AG04450 (cell line): ENCODE measurements at regions not wholly inside any gene's neighbourhood (a gene's known extent, or its start where the extent isn't known, plus 50 kb on each side); places are given as distances from the start of the nearest gene placed in this dataset.
"Not testable (repeated sequence)": the region's sequence is repeated elsewhere in the genome, so short reads cannot be mapped to it uniquely, and the experiment has no call there.

Source experiments
- CTCF ChIA-PET: fragments of 300-600, 350-600 bp; formaldehyde crosslinking; extraction: SDS; loops from one replicate; lab custom pipeline; 2022; ENCODE audit warnings: antibody characterized with exemption, inconsistent platforms; lab: Charles Lee
- POLR2A ChIA-PET: fragments of 350-600 bp; formaldehyde crosslinking; extraction: SDS; loops from one replicate; lab custom pipeline; 2021; ENCODE audit warnings: antibody characterized with exemption, inconsistent platforms; lab: Yijun Ruan, JAX
- DNase-seq: peaks from one replicate; pipeline ENCODE4 v3.0.0-alpha.2; 2011; ENCODE audit warnings: low read depth, low spot score
- H3K27ac ChIP-seq: one replicate; pipeline ENCODE4 v1.5.1; 2012; ENCODE audit warnings: low read depth, low read length, control low read depth
- H3K27me3 ChIP-seq: one replicate; pipeline ENCODE4 v1.6.0; 2012; ENCODE audit warnings: low read length; ENCODE audit not compliant: control insufficient read depth, insufficient read depth
- H3K4me3 ChIP-seq: 2 replicates; pipeline ENCODE4 v1.5.1; 2011; ENCODE audit warnings: mild to moderate bottlenecking, low read depth, low read length, control low read depth
- H3K9me3 ChIP-seq: 2 replicates; pipeline ENCODE4 v1.5.1; 2012; ENCODE audit warnings: low read length; ENCODE audit not compliant: control insufficient read depth, insufficient read depth
- TF ChIP-seq, protein P1 (sequence below): IDR thresholded peaks from 2 replicates; pipeline ENCODE4 v1.5.1; 2011; ENCODE audit warnings: low read depth, low read length, control low read depth, inconsistent platforms

- H3K27me3 ChIP-seq: no peaks in the 10 kb centered on the region
- H3K4me3 ChIP-seq: no peak overlapping the region
- TF ChIP-seq, protein P1, sequence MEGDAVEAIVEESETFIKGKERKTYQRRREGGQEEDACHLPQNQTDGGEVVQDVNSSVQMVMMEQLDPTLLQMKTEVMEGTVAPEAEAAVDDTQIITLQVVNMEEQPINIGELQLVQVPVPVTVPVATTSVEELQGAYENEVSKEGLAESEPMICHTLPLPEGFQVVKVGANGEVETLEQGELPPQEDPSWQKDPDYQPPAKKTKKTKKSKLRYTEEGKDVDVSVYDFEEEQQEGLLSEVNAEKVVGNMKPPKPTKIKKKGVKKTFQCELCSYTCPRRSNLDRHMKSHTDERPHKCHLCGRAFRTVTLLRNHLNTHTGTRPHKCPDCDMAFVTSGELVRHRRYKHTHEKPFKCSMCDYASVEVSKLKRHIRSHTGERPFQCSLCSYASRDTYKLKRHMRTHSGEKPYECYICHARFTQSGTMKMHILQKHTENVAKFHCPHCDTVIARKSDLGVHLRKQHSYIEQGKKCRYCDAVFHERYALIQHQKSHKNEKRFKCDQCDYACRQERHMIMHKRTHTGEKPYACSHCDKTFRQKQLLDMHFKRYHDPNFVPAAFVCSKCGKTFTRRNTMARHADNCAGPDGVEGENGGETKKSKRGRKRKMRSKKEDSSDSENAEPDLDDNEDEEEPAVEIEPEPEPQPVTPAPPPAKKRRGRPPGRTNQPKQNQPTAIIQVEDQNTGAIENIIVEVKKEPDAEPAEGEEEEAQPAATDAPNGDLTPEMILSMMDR: no peak
- ChIA-PET CTCF (no interaction called here), POLR2A (no interaction called here)
- no peak overlapping the region for H3K27ac ChIP-seq
- H3K9me3 ChIP-seq: peaks cover 3% of the 10 kb centered on the region
- no peak for DNase-seq
These were observed 196.2 kb upstream of the RAI14 start for GRCh38 chr5:34459908-34460307.

- TF ChIP-seq, protein P1: no peak
- no peaks in the 10 kb centered on the region for H3K27me3 ChIP-seq
- peaks cover 3% of the 10 kb centered on the region for H3K9me3 ChIP-seq
- ChIA-PET POLR2A (no interaction called here), CTCF (interaction anchor here (0.5 kb wide), 1 partner anchor 425 kb away, joined by 3 read pairs; no protein-coding TSS in a partner anchor)
- no peak overlapping the region for H3K4me3 ChIP-seq
- H3K27ac ChIP-seq: no peak overlapping the region
- DNase-seq: no peak
These were observed 195.6 kb upstream of the RAI14 start for GRCh38 chr5:34460496-34460895.

GRCh38 chr5:34464829-34465228 is 191.3 kb upstream of the RAI14 start:
- no peak overlapping the region for H3K4me3 ChIP-seq

DNA sequence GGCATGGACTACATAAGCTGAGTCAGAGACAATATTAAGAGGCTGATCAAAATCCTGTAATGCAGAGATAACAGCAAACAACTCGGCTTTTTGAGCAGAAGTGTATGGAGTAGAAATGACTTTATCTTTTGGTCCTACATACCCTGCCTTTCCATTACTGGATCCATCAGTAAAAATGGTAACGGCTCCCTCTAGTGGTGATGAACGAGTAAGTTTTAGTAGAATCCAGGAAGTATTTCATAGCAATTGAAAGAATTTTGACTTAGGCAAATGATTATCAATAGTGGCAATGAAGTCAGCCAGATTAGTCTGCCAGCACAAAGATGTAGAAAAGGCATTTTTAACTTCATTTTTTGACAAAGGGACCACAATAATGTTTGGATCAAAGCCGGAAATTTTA is 190.8 kb upstream of the RAI14 start:
- POLR2A ChIA-PET, DNase-seq: not testable (repeated sequence)

More at GRCh38 chr5:34464829-34465228, 191.3 kb upstream of the RAI14 start:
- Histone ChIP-seq H3K27ac (no peak overlapping the region), H3K27me3 (no peaks in the 10 kb centered on the region), H3K9me3 (no peaks in the 10 kb centered on the region; the same call in 1 of the 2 replicates)
- TF ChIP-seq, protein P1: no peak
- POLR2A ChIA-PET: no interaction called here
- CTCF ChIA-PET: interaction anchor here (0.6 to 1.9 kb wide), 7 partner anchors 9 to 468 kb away, joined by 3 to 15 read pairs (median 3); no protein-coding TSS in a partner anchor
- DNase-seq: no peak

GRCh38 chr5:34466519-34467388 is 189.4 kb upstream of the RAI14 start:
- H3K4me3 ChIP-seq, H3K27ac ChIP-seq, DNase-seq, POLR2A ChIA-PET, H3K27me3 ChIP-seq, H3K9me3 ChIP-seq: not testable (repeated sequence)
- CTCF ChIA-PET: interaction anchor here (0.7 to 1.9 kb wide), 7 partner anchors 9 to 485 kb away, joined by 3 to 6 read pairs (median 3); no protein-coding TSS in a partner anchor

More for the DNA sequence above, 190.8 kb upstream of the RAI14 start:
- H3K9me3 ChIP-seq, H3K27ac ChIP-seq, H3K27me3 ChIP-seq, H3K4me3 ChIP-seq: not testable (repeated sequence)
- CTCF ChIA-PET: interaction anchor here (0.7 to 1.9 kb wide), 4 partner anchors 11 to 468 kb away, joined by 3 to 15 read pairs (median 5); no protein-coding TSS in a partner anchor
- TF ChIP-seq, protein P1: peak; percentile 48
